GM23338 (cell line): ENCODE measurements at regions not wholly inside any gene's neighbourhood (a gene's known extent, or its start where the extent isn't known, plus 50 kb on each side); places are given as distances from the start of the nearest gene placed in this dataset.
A peak's percentile ranks its signal among the peaks of the same experiment; 100 is the strongest.

Experiments used
- ATAC-seq: fragments of 200-7000 bp; cut with Tn5 transposase; 3 replicates; pipeline ENCODE4 v1.9.1; 2020
- DNase-seq: peaks from one replicate; pipeline ENCODE4 v3.0.0-alpha.2; 2015; ENCODE audit warnings: low spot score
- H2AFZ ChIP-seq: fragments of 200-600 bp; sonication (generic); 2 replicates; pipeline ENCODE4 v1.8.0; 2016; ENCODE audit warnings: antibody characterized with exemption, mild to moderate bottlenecking, moderate library complexity
- H3F3A ChIP-seq: fragments of 200-600 bp; sonication (generic); replicated peaks from 2 replicates; pipeline ENCODE4 v1.8.0; 2017; ENCODE audit warnings: antibody characterized with exemption, mixed run types, low read depth
- H3K27ac ChIP-seq: fragments of 200-600 bp; sonication (generic); 2 replicates; pipeline ENCODE4 v1.6.1; 2016; ENCODE audit warnings: low read depth
- H3K27me3 ChIP-seq: fragments of 200-600 bp; sonication (generic); 2 replicates; pipeline ENCODE4 v1.8.0; 2016; ENCODE audit warnings: mild to moderate bottlenecking, mixed run types, moderate library complexity; ENCODE audit not compliant: insufficient read depth
- H3K36me3 ChIP-seq: fragments of 200-600 bp; sonication (generic); 2 replicates; pipeline ENCODE4 v1.8.0; 2016; ENCODE audit warnings: mild to moderate bottlenecking; ENCODE audit not compliant: insufficient read depth
- H3K4me1 ChIP-seq: fragments of 200-600 bp; sonication (generic); 2 replicates; pipeline ENCODE4 v1.8.0; 2016; ENCODE audit warnings: mild to moderate bottlenecking, moderate library complexity; ENCODE audit not compliant: insufficient read depth
- H3K4me2 ChIP-seq: fragments of 200-600 bp; sonication (generic); 2 replicates; pipeline ENCODE4 v1.7.1; 2017; ENCODE audit warnings: mixed run types
- H3K4me3 ChIP-seq: fragments of 200-600 bp; sonication (generic); 2 replicates; pipeline ENCODE4 v1.6.1; 2016; ENCODE audit warnings: mixed run types
- H3K79me2 ChIP-seq: fragments of 200-600 bp; sonication (generic); replicated peaks from 2 replicates; pipeline ENCODE4 v1.8.0; 2017; ENCODE audit warnings: mild to moderate bottlenecking; ENCODE audit not compliant: insufficient read depth
- H3K9me2 ChIP-seq: fragments of 200-600 bp; sonication (generic); 2 replicates; pipeline ENCODE4 v1.8.0; 2017; ENCODE audit not compliant: insufficient read depth
- H4K20me1 ChIP-seq: fragments of 200-600 bp; sonication (generic); replicated peaks from 2 replicates; pipeline ENCODE4 v1.8.0; 2017; ENCODE audit warnings: mild to moderate bottlenecking; ENCODE audit not compliant: insufficient read depth
- H3K27ac Mint-ChIP-seq: 2 replicates; pipeline ENCODE4 v1.8.0; 2020; ENCODE audit warnings: inconsistent platforms, mild to moderate bottlenecking, moderate library complexity, mixed read lengths
- H3K27me3 Mint-ChIP-seq: 3 replicates; pipeline ENCODE4 v1.8.0; 2022; ENCODE audit warnings: low read depth, mild to moderate bottlenecking, moderate library complexity, mixed read lengths, inconsistent platforms; ENCODE audit not compliant: insufficient read depth, poor library complexity
- H3K36me3 Mint-ChIP-seq: 3 replicates; pipeline ENCODE4 v1.8.0; 2021; ENCODE audit warnings: low read depth, mild to moderate bottlenecking, inconsistent platforms, moderate library complexity, mixed read lengths
- H3K4me1 Mint-ChIP-seq: 3 replicates; pipeline ENCODE4 v1.8.0; 2020; ENCODE audit warnings: mild to moderate bottlenecking, inconsistent platforms, mixed read lengths
- H3K4me3 Mint-ChIP-seq: 3 replicates; pipeline ENCODE4 v1.8.0; 2021; ENCODE audit warnings: moderate library complexity, mild to moderate bottlenecking, inconsistent platforms, mixed read lengths
- H3K9me3 Mint-ChIP-seq: 3 replicates; pipeline ENCODE4 v1.8.0; 2020; ENCODE audit warnings: moderate library complexity, mild to moderate bottlenecking, inconsistent platforms, mixed read lengths
- ETS1 ChIP-seq: IDR thresholded peaks from 2 replicates; pipeline ENCODE4 v1.6.1; 2016; ENCODE audit warnings: antibody characterized with exemption
- EZH2 ChIP-seq: fragments of 200-600 bp; sonication (generic); IDR thresholded peaks from one replicate; pipeline ENCODE4 v1.8.0; 2017; ENCODE audit warnings: antibody characterized with exemption, mild to moderate bottlenecking, low read depth; ENCODE audit not compliant: unreplicated experiment
- EZH2phosphoT487 ChIP-seq: fragments of 200-600 bp; sonication (generic); IDR thresholded peaks from one replicate; pipeline ENCODE4 v1.8.1; 2018; ENCODE audit warnings: antibody characterized with exemption; ENCODE audit not compliant: unreplicated experiment
- JUNB ChIP-seq: IDR thresholded peaks from one replicate; pipeline ENCODE4 v1.6.1; 2016; ENCODE audit warnings: antibody characterized with exemption; ENCODE audit not compliant: unreplicated experiment
- NANOG ChIP-seq: IDR thresholded peaks from 2 replicates; pipeline ENCODE4 v1.6.1; 2016; ENCODE audit warnings: antibody characterized with exemption, borderline replicate concordance
- ZNF114 ChIP-seq: fragments of 250-450 bp; sonication (Bioruptor Pico); IDR thresholded peaks from 2 replicates; pipeline ENCODE4 v1.5.0; 2020; ENCODE audit warnings: mild to moderate bottlenecking, moderate library complexity
- ZNF331 ChIP-seq: fragments of 250-450 bp; sonication (Bioruptor Pico); IDR thresholded peaks from 2 replicates; pipeline ENCODE4 v1.5.0; 2020; ENCODE audit warnings: low read depth, mild to moderate bottlenecking, moderate library complexity
- TF ChIP-seq, protein P1 (sequence below), 2 experiments: fragments of 200-600 bp in 1 of 2; sonication (generic) in 1 of 2; conservative IDR thresholded peaks; 2 replicates each; pipeline versions ENCODE4 v1.5.1 to v1.6.1; 2016 to 2017; ENCODE audit warnings: antibody characterized with exemption in 2 of 2, low read depth in 2 of 2, mild to moderate bottlenecking in 2 of 2, moderate library complexity in 1 of 2
- TF ChIP-seq, protein P2 (sequence below): fragments of 250-450 bp; sonication (Bioruptor Pico); IDR thresholded peaks from 2 replicates; pipeline ENCODE4 v1.5.0; 2020; ENCODE audit warnings: mild to moderate bottlenecking, moderate library complexity
- TF ChIP-seq, protein P3 (sequence below): IDR thresholded peaks from one replicate; pipeline ENCODE4 v1.6.1; 2018; ENCODE audit warnings: antibody characterized with exemption; ENCODE audit not compliant: unreplicated experiment

GRCh38 chr4:180491210-180491609 lies 1752.0 kb upstream of the TENM3 start (continued):
- TF ChIP-seq NANOG (no peak), ZNF114 (CRISPR knock-in tag) (no peak), EZH2phosphoT487 (no peak)
- TF ChIP-seq, protein P1, sequence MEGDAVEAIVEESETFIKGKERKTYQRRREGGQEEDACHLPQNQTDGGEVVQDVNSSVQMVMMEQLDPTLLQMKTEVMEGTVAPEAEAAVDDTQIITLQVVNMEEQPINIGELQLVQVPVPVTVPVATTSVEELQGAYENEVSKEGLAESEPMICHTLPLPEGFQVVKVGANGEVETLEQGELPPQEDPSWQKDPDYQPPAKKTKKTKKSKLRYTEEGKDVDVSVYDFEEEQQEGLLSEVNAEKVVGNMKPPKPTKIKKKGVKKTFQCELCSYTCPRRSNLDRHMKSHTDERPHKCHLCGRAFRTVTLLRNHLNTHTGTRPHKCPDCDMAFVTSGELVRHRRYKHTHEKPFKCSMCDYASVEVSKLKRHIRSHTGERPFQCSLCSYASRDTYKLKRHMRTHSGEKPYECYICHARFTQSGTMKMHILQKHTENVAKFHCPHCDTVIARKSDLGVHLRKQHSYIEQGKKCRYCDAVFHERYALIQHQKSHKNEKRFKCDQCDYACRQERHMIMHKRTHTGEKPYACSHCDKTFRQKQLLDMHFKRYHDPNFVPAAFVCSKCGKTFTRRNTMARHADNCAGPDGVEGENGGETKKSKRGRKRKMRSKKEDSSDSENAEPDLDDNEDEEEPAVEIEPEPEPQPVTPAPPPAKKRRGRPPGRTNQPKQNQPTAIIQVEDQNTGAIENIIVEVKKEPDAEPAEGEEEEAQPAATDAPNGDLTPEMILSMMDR (conservative IDR thresholded peaks at IDR 0.05; ENCODE audit: low read depth in 2 of 2) = no peak

DNA sequence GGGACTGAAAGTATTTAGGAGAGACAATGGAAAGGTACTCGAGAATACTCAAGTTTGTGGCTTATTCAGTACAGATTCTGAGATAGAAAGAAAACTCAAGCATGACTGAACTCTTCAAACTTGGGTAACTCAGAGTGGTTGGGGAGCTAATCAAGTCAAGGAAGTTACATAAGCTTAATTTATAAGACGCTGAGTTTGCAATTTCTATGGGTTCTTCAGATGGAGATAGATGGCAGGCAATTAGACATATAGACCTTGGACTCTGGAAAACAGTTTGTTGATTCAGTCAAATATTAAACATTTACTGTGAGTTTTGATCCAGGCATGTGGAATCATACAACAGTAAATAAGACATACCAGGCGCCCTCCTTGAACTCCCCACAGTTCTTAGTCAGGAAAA lies 1749.9 kb upstream of the TENM3 start:
- peaks cover 8% of the 10 kb centered on the region; the same call in 1 of the 2 replicates for H3K9me2 ChIP-seq
- no peaks in the 10 kb centered on the region for H3K27me3 ChIP-seq
- no peaks in the 10 kb centered on the region for H3K36me3 ChIP-seq
- no peak overlapping the region for H3K4me3 ChIP-seq
- H3K4me1 Mint-ChIP-seq = peaks cover 24% of the 10 kb centered on the region
- H3K79me2 ChIP-seq = no peaks in the 10 kb centered on the region
- no peak overlapping the region for H3K4me3 Mint-ChIP-seq
- peaks cover 2% of the 10 kb centered on the region for H3K27me3 Mint-ChIP-seq
- H3K4me1 ChIP-seq = peaks cover 28% of the 10 kb centered on the region
- H3K27ac ChIP-seq = no peak overlapping the region
- H3F3A ChIP-seq = no peaks in the 10 kb centered on the region
- ATAC-seq (no peak), DNase-seq (no peak)
- no peak overlapping the region for H3K4me2 ChIP-seq
- no peaks in the 10 kb centered on the region; the same call in 1 of the 3 replicates for H3K9me3 Mint-ChIP-seq
- H3K36me3 Mint-ChIP-seq = no peaks in the 10 kb centered on the region
- 0 out of 2 replicates have a peak overlapping the region, but pooled peaks have one; percentile 64 for H2AFZ ChIP-seq
- no peaks in the 10 kb centered on the region for H4K20me1 ChIP-seq
- 0 out of 2 replicates have a peak overlapping the region, but pooled peaks have one; percentile 22 for H3K27ac Mint-ChIP-seq
- no peak for TF ChIP-seq ZNF331 (CRISPR knock-in tag)
- no peak for TF ChIP-seq EZH2
- TF ChIP-seq, protein P1 (conservative IDR thresholded peaks at IDR 0.05; ENCODE audit: low read depth in 2 of 2) = no peak
- TF ChIP-seq ETS1 = no peak
- TF ChIP-seq, protein P2, sequence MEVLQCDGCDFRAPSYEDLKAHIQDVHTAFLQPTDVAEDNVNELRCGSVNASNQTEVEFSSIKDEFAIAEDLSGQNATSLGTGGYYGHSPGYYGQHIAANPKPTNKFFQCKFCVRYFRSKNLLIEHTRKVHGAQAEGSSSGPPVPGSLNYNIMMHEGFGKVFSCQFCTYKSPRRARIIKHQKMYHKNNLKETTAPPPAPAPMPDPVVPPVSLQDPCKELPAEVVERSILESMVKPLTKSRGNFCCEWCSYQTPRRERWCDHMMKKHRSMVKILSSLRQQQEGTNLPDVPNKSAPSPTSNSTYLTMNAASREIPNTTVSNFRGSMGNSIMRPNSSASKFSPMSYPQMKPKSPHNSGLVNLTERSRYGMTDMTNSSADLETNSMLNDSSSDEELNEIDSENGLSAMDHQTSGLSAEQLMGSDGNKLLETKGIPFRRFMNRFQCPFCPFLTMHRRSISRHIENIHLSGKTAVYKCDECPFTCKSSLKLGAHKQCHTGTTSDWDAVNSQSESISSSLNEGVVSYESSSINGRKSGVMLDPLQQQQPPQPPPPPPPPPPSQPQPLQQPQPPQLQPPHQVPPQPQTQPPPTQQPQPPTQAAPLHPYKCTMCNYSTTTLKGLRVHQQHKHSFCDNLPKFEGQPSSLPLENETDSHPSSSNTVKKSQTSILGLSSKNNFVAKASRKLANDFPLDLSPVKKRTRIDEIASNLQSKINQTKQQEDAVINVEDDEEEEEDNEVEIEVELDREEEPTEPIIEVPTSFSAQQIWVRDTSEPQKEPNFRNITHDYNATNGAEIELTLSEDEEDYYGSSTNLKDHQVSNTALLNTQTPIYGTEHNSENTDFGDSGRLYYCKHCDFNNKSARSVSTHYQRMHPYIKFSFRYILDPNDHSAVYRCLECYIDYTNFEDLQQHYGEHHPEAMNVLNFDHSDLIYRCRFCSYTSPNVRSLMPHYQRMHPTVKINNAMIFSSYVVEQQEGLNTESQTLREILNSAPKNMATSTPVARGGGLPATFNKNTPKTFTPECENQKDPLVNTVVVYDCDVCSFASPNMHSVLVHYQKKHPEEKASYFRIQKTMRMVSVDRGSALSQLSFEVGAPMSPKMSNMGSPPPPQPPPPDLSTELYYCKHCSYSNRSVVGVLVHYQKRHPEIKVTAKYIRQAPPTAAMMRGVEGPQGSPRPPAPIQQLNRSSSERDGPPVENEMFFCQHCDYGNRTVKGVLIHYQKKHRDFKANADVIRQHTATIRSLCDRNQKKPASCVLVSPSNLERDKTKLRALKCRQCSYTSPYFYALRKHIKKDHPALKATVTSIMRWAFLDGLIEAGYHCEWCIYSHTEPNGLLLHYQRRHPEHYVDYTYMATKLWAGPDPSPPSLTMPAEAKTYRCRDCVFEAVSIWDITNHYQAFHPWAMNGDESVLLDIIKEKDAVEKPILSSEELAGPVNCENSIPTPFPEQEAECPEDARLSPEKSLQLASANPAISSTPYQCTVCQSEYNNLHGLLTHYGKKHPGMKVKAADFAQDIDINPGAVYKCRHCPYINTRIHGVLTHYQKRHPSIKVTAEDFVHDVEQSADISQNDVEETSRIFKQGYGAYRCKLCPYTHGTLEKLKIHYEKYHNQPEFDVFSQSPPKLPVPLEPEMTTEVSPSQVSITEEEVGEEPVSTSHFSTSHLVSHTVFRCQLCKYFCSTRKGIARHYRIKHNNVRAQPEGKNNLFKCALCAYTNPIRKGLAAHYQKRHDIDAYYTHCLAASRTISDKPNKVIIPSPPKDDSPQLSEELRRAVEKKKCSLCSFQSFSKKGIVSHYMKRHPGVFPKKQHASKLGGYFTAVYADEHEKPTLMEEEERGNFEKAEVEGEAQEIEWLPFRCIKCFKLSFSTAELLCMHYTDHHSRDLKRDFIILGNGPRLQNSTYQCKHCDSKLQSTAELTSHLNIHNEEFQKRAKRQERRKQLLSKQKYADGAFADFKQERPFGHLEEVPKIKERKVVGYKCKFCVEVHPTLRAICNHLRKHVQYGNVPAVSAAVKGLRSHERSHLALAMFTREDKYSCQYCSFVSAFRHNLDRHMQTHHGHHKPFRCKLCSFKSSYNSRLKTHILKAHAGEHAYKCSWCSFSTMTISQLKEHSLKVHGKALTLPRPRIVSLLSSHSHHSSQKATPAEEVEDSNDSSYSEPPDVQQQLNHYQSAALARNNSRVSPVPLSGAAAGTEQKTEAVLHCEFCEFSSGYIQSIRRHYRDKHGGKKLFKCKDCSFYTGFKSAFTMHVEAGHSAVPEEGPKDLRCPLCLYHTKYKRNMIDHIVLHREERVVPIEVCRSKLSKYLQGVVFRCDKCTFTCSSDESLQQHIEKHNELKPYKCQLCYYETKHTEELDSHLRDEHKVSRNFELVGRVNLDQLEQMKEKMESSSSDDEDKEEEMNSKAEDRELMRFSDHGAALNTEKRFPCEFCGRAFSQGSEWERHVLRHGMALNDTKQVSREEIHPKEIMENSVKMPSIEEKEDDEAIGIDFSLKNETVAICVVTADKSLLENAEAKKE = no peak
- TF ChIP-seq JUNB = no peak
- TF ChIP-seq, protein P3, sequence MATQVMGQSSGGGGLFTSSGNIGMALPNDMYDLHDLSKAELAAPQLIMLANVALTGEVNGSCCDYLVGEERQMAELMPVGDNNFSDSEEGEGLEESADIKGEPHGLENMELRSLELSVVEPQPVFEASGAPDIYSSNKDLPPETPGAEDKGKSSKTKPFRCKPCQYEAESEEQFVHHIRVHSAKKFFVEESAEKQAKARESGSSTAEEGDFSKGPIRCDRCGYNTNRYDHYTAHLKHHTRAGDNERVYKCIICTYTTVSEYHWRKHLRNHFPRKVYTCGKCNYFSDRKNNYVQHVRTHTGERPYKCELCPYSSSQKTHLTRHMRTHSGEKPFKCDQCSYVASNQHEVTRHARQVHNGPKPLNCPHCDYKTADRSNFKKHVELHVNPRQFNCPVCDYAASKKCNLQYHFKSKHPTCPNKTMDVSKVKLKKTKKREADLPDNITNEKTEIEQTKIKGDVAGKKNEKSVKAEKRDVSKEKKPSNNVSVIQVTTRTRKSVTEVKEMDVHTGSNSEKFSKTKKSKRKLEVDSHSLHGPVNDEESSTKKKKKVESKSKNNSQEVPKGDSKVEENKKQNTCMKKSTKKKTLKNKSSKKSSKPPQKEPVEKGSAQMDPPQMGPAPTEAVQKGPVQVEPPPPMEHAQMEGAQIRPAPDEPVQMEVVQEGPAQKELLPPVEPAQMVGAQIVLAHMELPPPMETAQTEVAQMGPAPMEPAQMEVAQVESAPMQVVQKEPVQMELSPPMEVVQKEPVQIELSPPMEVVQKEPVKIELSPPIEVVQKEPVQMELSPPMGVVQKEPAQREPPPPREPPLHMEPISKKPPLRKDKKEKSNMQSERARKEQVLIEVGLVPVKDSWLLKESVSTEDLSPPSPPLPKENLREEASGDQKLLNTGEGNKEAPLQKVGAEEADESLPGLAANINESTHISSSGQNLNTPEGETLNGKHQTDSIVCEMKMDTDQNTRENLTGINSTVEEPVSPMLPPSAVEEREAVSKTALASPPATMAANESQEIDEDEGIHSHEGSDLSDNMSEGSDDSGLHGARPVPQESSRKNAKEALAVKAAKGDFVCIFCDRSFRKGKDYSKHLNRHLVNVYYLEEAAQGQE = no peak
